RPMI7951 (cell line): ENCODE measurements at regions not wholly inside any gene's neighbourhood (a gene's known extent, or its start where the extent isn't known, plus 50 kb on each side); places are given as distances from the start of the nearest gene placed in this dataset.

Experiments
- DNase-seq: peaks from one replicate; pipeline ENCODE4 v3.0.0-alpha.2; 2012; ENCODE audit warnings: low read depth

- DNase-seq, result no peak
Measured at GRCh38 chr18:56173542-56174220, 464.7 kb downstream of the TXNL1 start.

GRCh38 chr18:56172527-56172926 lies 465.9 kb downstream of the TXNL1 start:
- DNase-seq, result no peak

- DNase-seq, result no peak
Measured at GRCh38 chr18:56171848-56172247, 466.5 kb downstream of the TXNL1 start.

GRCh38 chr18:56168049-56168781 lies 470.2 kb downstream of the TXNL1 start:
- peak; percentile 11 for DNase-seq

DNA sequence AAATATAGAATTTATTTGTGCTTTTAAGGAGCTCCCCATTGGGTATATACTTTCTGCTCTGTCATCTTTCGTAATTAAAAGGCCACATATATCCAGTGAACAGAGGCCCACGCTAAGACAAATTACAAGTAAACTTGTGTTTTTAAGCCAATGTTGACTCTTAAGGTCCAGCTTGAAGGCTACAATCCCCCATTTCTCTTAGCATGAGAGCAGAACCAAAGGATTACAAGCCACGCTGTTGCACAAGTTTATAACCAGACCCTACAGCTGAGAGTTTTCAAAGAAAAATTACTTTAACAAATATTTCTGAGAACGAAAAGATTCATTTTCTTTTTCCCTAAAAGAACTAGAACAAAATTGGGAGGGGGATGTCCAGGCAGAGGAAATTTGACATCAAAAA lies 471.0 kb downstream of the TXNL1 start:
- DNase-seq, result no peak

DNA sequence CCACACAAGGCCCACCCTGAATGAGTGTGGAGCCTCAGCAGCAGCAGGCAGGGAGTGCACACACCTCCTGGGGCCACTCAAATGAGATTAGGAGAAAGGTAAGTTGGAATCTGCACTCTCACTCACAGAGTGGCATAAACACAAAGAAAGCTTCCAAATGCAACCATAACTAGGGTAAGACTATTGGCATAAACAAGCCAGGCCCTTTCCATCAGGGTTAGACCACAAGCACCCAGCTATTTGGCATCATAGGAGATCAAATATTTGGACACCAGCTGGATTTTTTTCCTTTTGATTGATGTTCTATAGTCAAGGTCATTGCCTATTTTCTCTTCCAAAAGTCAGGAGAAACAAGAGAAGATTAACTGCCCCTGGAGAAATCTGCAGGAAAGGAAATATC lies 471.5 kb downstream of the TXNL1 start:
- no peak for DNase-seq

DNA sequence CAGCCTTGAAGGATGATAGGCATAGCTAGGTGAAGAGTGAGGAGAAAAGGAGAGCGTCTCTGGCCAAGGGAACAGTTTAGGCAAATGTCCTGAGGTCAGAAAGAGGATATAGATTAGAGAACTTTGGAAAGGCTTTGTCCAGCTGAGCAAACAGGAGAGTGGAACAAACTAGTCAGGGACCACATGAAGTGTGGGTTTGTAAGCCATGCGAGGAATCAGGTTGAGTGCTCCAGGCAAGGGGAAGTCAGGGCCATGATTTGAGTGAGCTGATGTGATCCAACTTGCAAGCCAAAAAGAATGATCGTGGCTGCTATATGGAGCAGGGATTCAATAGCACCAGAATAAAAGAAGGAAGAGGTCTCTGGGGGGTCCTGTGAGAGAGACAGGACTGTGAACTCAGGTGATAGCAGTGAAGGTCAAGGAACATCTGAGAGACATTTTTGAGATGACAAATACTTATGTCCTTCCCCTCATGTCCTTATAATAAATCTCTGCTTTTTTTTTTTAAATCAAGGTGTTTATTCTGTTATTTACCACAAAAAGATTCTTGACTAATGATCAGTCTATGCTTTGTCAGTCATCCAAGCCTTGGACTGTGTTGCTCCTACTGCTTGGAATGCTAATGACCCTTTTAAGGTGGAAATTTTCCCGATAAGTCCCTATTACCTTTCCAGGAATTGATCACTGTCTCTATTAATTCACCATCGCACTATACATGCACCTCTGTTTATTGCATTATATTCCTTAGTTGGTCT lies 472.6 kb downstream of the TXNL1 start:
- no peak for DNase-seq

DNA sequence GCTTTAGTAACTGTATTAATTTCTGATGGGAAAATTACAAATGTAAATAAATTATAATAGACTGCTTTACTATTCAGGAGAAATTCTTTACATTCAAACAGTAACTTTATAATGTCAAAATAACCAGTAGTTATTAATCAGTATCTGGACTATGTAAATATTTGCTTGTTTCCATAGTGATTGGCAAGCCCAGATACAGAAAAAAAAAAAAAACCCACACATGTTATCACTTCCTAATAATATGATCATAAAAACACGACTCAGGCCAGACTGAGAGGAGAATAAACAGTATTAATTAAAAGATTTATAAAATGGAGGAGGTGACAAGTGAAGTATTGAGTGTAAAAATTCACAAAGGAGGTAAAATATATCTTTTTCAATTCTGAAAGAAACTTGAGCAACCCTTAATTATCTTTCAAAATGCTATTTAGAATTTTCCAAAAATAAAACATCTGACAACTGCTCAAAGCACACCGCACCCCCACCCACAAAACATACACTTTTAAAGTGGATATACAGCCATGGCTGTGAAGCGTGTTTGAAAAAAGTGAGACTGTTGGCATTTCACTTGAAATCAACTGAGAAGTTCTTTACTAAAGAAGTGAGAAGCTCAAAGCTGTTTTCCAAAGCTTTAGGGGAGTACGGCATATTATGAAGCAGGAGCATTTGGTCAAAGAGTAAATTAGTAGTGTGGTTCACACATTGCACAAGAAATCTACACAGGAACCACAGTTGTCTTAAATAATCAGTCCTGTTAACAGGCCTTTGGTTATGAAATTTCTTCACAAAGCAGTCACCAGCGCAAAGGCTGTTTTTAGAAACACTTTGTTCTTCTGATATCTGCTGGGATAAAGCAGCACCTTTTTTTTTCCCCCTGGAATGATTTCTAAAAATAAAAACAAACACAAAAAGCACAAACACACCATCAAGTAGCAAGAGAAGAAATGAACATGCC lies 475.8 kb downstream of the TXNL1 start:
- DNase-seq, result no peak

DNA sequence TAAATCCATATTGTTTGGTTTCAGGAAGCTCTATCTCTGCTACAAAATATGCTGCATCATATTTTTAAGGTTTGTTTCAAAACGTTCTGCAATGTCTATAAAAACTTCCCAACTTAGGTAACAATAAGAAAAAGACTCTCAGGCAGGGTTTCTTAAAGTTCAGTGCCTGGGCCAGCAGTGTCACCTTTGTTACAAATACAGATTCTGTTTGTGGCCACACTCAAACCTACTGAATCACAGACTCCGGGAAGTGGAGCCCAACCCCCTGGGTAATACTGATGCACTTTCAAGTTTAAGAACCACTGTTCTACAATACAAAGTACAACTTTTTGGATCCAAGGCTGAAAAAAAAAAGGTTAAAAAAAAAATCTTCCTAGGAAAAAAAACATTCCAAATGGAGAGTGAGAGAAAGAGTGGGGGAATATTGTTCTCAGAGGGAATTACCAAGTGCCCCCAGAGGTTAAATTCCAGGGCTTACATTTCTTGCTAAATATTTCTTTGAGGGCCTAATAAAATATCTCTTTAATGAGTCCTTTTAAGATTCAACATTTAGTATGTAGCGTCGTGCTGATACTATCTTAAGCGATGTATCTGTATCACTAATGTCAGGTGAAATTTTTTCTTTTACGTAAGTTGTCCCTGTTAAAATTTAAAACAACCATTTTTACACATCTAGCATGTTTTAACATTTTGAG lies 476.7 kb downstream of the TXNL1 start:
- no peak for DNase-seq

DNA sequence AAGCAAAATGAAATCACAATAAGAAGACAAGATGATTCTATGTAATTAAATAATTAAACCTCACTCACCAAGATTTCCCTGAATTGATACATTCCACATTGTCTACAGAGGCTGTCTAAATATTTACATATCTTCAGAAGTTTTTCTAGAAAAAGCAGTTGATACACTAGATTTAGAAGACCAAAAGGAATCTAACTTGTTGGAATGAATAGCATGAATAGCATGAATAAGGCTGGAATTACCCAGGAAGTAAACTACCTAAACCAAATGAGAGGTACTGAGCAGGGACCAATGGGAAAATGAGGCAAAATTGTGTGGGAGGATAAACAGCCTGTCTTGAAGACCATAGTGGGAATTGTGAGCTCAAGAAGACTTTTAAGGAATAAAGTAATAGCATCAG lies 479.7 kb downstream of the TXNL1 start:
- no peak for DNase-seq

DNA sequence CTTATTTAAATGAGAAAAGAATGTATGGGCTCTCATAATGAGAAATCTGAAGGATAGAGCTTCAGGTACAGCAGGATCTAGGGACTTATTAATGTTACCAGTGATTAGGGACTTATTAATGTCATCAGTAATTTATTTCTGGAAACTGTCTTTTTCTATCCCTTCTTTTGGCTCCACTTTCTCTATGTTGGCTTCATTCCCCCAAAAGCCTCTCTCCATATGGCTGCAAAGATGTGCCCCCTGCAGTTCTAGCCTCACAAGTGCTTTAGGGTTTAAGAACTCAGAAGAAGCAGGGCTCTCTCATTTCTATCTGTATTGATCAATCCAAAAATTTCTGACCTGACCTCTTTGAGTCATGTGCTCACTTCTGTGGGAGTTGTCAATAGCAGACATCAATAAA lies 480.9 kb downstream of the TXNL1 start:
- no peak for DNase-seq

GRCh38 chr18:56152551-56153310 lies 485.7 kb downstream of the TXNL1 start:
- DNase-seq, result no peak

DNA sequence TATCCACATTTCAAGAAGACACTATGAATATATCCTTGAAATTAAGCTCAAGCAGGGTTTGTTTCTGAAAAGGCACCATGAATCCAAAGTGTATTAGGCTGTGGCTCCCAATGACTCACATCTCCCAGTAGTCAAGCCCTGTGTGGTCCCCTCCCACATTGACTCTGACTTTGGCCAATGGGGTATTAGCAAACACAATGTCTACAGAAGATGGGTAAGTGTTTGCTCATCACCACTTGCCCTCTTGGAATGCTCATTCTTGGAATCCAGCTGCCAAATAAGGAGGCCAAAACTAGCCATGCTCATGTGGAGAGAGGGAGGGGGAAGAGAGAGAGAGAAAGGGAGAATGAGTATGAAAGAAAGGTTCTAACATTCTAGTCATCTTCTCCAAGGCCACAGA lies 490.0 kb downstream of the TXNL1 start:
- DNase-seq, result peak; percentile 69

- DNase-seq, result peak; percentile 9
Measured at GRCh38 chr18:56146565-56146964, 491.8 kb downstream of the TXNL1 start.

GRCh38 chr18:56142001-56142400 lies 496.4 kb downstream of the TXNL1 start:
- DNase-seq, result no peak

- DNase-seq, result peak; percentile 37
Measured at GRCh38 chr18:56139792-56140254, 498.6 kb downstream of the TXNL1 start.

DNA sequence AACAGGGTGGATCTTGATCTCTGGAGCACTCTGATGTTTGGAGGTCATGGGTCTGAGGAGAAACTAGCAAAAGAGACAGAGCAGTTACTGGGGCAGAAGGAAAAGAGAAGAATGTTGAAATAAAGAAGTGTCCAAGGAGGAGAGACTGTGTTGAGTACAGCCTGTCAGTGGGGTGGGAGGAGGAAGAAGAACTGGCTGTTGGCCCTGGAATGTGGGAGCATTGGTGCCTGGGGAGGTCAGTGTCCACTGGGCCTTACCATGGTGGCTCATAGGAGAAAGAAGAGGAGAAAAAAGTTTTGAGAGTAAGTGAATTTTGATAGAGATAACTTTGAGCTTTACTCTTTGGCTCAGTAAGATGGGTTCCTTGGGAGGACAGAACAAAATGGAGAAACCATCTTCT lies 499.0 kb downstream of the TXNL1 start:
- no peak for DNase-seq

- DNase-seq, result no peak
Measured at GRCh38 chr18:56136105-56136504, 502.3 kb downstream of the TXNL1 start.

- no peak for DNase-seq
Measured at GRCh38 chr18:56130481-56130880, 507.9 kb downstream of the TXNL1 start.

DNA sequence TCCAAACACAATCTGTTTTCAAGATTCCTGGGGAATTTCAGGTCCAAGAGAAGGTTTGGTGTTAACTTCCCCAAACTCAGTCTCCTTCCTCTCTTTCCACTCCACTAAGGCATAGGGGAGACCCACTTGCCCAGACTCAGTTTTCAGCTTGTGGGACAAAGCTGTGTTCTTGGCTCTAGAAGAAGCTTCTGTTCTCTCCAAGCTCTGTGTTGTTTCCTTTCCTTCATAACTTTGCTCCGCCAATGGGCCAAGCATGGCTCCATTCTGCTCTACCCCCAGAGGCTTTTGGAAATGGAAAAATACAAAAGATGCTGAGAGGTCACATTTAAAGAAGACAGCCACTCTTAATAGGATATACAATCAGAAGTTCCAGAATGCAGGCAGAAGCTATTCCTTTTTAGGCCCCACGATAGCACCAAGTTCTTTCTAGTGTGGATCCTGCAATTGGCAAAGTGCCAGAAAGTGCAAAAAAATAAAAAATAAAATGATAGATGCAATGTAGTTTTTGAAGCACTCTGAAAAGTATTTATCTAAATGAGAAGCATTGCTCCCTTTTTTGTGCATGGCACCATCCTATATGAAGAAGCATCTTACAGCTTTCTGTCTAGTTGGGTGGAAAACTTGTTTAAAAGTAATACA lies 510.1 kb downstream of the TXNL1 start:
- DNase-seq, result no peak
